ENCODE measurements at regions not wholly inside any gene's neighbourhood (a gene's known extent, or its start where the extent isn't known, plus 50 kb on each side); places are given as distances from the start of the nearest gene placed in this dataset.

- no peak for TF ChIP-seq ZNF274 (IDR thresholded peaks at IDR 0.05; ENCODE audit: low read length)
- TF ChIP-seq ZNF274 (tag by site-specific recombination; IDR thresholded peaks at IDR 0.05; ENCODE audit: borderline replicate concordance): no peak
- no peak for TF ChIP-seq ZNF654 (tag by site-specific recombination; IDR thresholded peaks at IDR 0.05; ENCODE audit: low read depth)
- no peak for TF ChIP-seq ZNF76 (tag by site-specific recombination; IDR thresholded peaks at IDR 0.05; ENCODE audit: borderline replicate concordance, low read depth)
Measured at GRCh38 chr9:129270903-129271431, 92.9 kb upstream of the IER5L start (continued).

- CTCF ChIA-PET: no interaction called here
- POLR2A ChIA-PET: no interaction called here
- Histone ChIP-seq H3K36me3 (ENCODE audit: control insufficient read depth in 2 of 2, insufficient read depth in 1 of 2, low read length in 2 of 2) (no peaks in the 10 kb centered on the region), H3K4me1 (ENCODE audit: control insufficient read depth, insufficient read depth, low read length) (no peaks in the 10 kb centered on the region), H3K4me3 (ENCODE audit: low read depth, low read length) (no peak overlapping the region), H3K27ac (ENCODE audit: extremely low read depth, low read depth, low read length) (no peak overlapping the region), H3K9me3 (ENCODE audit: control insufficient read depth, insufficient read depth, low read depth, low read length) (no peaks in the 10 kb centered on the region)
- TF ChIP-seq ZNF280C (tag by site-specific recombination; IDR thresholded peaks at IDR 0.05): no peak
- TF ChIP-seq ZFP41 (tag by site-specific recombination; IDR thresholded peaks at IDR 0.05; ENCODE audit: borderline replicate concordance): no peak
- TF ChIP-seq ZNF157 (tag by site-specific recombination; IDR thresholded peaks at IDR 0.05): no peak
- no peak for TF ChIP-seq PATZ1 (tag by site-specific recombination; IDR thresholded peaks at IDR 0.05)
- TF ChIP-seq ELK4 (IDR thresholded peaks at IDR 0.05; ENCODE audit: borderline replicate concordance, low read depth, low read length): no peak
- no peak for TF ChIP-seq ZNF510 (tag by site-specific recombination; IDR thresholded peaks at IDR 0.05; ENCODE audit: insufficient replicate concordance)
- TF ChIP-seq INSM2 (tag by site-specific recombination; IDR thresholded peaks at IDR 0.05): no peak
- TF ChIP-seq ZNF629 (tag by site-specific recombination; IDR thresholded peaks at IDR 0.05): no peak
- TF ChIP-seq ZNF521 (tag by site-specific recombination; IDR thresholded peaks at IDR 0.05): no peak
- no peak for TF ChIP-seq SETDB1 (IDR thresholded peaks at IDR 0.05; ENCODE audit: insufficient read length, low read length)
Measured at GRCh38 chr9:129270205-129270604, 92.1 kb upstream of the IER5L start.

- POLR2A ChIA-PET: interaction anchor here (0.5 to 1.2 kb wide), 2 partner anchors 89 to 193 kb away, joined by 3 read pairs; partner anchors contain the start of gene IER5L
- CTCF ChIA-PET: no interaction called here
- no peak for TF ChIP-seq ZNF707 (tag by site-specific recombination; IDR thresholded peaks at IDR 0.05)
- no peak for TF ChIP-seq ZNF654 (tag by site-specific recombination; IDR thresholded peaks at IDR 0.05; ENCODE audit: low read depth)
- no peak for TF ChIP-seq KLF8 (tag by site-specific recombination; IDR thresholded peaks at IDR 0.05)
- no peak for TF ChIP-seq ZNF112 (tag by site-specific recombination; IDR thresholded peaks at IDR 0.05)
- TF ChIP-seq ZNF501 (tag by site-specific recombination; IDR thresholded peaks at IDR 0.05): no peak
- no peak for TF ChIP-seq ZBTB6 (tag by site-specific recombination; IDR thresholded peaks at IDR 0.05)
- no peak for TF ChIP-seq ZSCAN16 (tag by site-specific recombination; IDR thresholded peaks at IDR 0.05)
- TF ChIP-seq HOXD13 (CRISPR knock-in tag; IDR thresholded peaks at IDR 0.05; ENCODE audit: borderline replicate concordance): no peak
- TF ChIP-seq ZNF610 (tag by site-specific recombination; IDR thresholded peaks at IDR 0.05; ENCODE audit: borderline replicate concordance): no peak
- Histone ChIP-seq H3K4me3 (ENCODE audit: low read depth, low read length) (no peak overlapping the region), H3K36me3 (ENCODE audit: control insufficient read depth in 2 of 2, insufficient read depth in 1 of 2, low read length in 2 of 2) (no peaks in the 10 kb centered on the region), H3K9me3 (ENCODE audit: control insufficient read depth, insufficient read depth, low read depth, low read length) (no peaks in the 10 kb centered on the region), H3K27ac (ENCODE audit: extremely low read depth, low read depth, low read length) (no peak overlapping the region), H3K4me1 (ENCODE audit: control insufficient read depth, insufficient read depth, low read length) (no peaks in the 10 kb centered on the region)
Measured at GRCh38 chr9:129267141-129267540, 89.1 kb upstream of the IER5L start.
